HepG2 (cell line): ENCODE measurements at regions not wholly inside any gene's neighbourhood (a gene's known extent, or its start where the extent isn't known, plus 50 kb on each side); places are given as distances from the start of the nearest gene placed in this dataset.

ENCODE experiments used
- ESRRA ChIP-seq: sonication (generic); formaldehyde crosslinking; IDR thresholded peaks from 2 replicates; pipeline ENCODE4 v1.5.1; 2020; ENCODE audit warnings: mild to moderate bottlenecking, low read depth, missing genetic modification reagents
- ZNF629 ChIP-seq: sonication (generic); formaldehyde crosslinking; conservative IDR thresholded peaks from 2 replicates; pipeline ENCODE4 v1.5.0; 2020; ENCODE audit warnings: missing genetic modification reagents

GRCh38 chr4:174091130-174091529 lies 192.3 kb downstream of the FBXO8 start:
- TF ChIP-seq ESRRA (CRISPR knock-in tag) (no peak), ZNF629 (CRISPR knock-in tag) (no peak)
